D721Med (cell line): ENCODE measurements at regions not wholly inside any gene's neighbourhood (a gene's known extent, or its start where the extent isn't known, plus 50 kb on each side); places are given as distances from the start of the nearest gene placed in this dataset.

Experiments used
- DNase-seq: peaks from one replicate; pipeline ENCODE4 v3.0.0; 2011; ENCODE audit warnings: low spot score; ENCODE audit not compliant: insufficient read length
- FAIRE-seq: peaks from 2 replicates; lab custom pipeline; 2011; peaks lifted over from hg19 to GRCh38; lab: Jason Lieb, UNC
- CTCF ChIP-seq: IDR thresholded peaks from 2 replicates; pipeline ENCODE4 v1.5.1; 2012; ENCODE audit warnings: mild to moderate bottlenecking, control low read depth; ENCODE audit not compliant: insufficient read depth; ENCODE audit errors: missing control alignments

- no peak for TF ChIP-seq CTCF
- FAIRE-seq = no peak
- no peak for DNase-seq
These were observed 102.2 kb upstream of the MBNL2 start for GRCh38 chr13:97119943-97120342.

GRCh38 chr13:97120346-97120745, 101.8 kb upstream of the MBNL2 start:
- no peak for DNase-seq
- no peak for TF ChIP-seq CTCF
- no peak for FAIRE-seq

- FAIRE-seq (no peak), DNase-seq (no peak)
- TF ChIP-seq CTCF = no peak
These were observed 101.2 kb upstream of the MBNL2 start for GRCh38 chr13:97120976-97121375.

- no peak for TF ChIP-seq CTCF
- FAIRE-seq = no peak
- DNase-seq = no peak
These were observed 100.2 kb upstream of the MBNL2 start for GRCh38 chr13:97121894-97122293.

GRCh38 chr13:97122381-97122996, 99.6 kb upstream of the MBNL2 start:
- no peak for DNase-seq

GRCh38 chr13:97124206-97124605, 97.9 kb upstream of the MBNL2 start:
- DNase-seq (no peak), FAIRE-seq (no peak)
- TF ChIP-seq CTCF = no peak

More at GRCh38 chr13:97122381-97122996, 99.6 kb upstream of the MBNL2 start:
- no peak for TF ChIP-seq CTCF
- FAIRE-seq = no peak
